ENCODE measurements at regions not wholly inside any gene's neighbourhood (a gene's known extent, or its start where the extent isn't known, plus 50 kb on each side); places are given as distances from the start of the nearest gene placed in this dataset.

- TF ChIP-seq REST (IDR thresholded peaks at IDR 0.05; ENCODE audit: insufficient read depth in 1 of 2, low read depth in 2 of 2, low read length in 2 of 2) (no peak), TAF1 (IDR thresholded peaks at IDR 0.05; ENCODE audit: borderline replicate concordance, insufficient read depth, low read length) (no peak), POLR2AphosphoS5 (IDR thresholded peaks at IDR 0.05; ENCODE audit: low read depth, low read length) (no peak), FOXP2 (optimal IDR thresholded peaks at IDR 0.05; ENCODE audit: borderline replicate concordance, extremely low read depth, extremely low read length, insufficient read depth) (no peak), SIN3A (IDR thresholded peaks at IDR 0.05; ENCODE audit: borderline replicate concordance, insufficient read depth, low read length) (no peak)
These were observed 107.4 kb upstream of the FOXN3 start for GRCh38 chr14:89524412-89524811.

GRCh38 chr14:89521988-89522387, 105.0 kb upstream of the FOXN3 start:
- no peak for TF ChIP-seq TAF1 (IDR thresholded peaks at IDR 0.05; ENCODE audit: borderline replicate concordance, insufficient read depth, low read length)
- no peak for TF ChIP-seq POLR2AphosphoS5 (IDR thresholded peaks at IDR 0.05; ENCODE audit: low read depth, low read length)
- TF ChIP-seq REST (IDR thresholded peaks at IDR 0.05; ENCODE audit: insufficient read depth in 1 of 2, low read depth in 2 of 2, low read length in 2 of 2), result no peak
- TF ChIP-seq SIN3A (IDR thresholded peaks at IDR 0.05; ENCODE audit: borderline replicate concordance, insufficient read depth, low read length), result no peak
- TF ChIP-seq FOXP2 (optimal IDR thresholded peaks at IDR 0.05; ENCODE audit: borderline replicate concordance, extremely low read depth, extremely low read length, insufficient read depth), result no peak

GRCh38 chr14:89519040-89519439, 102.0 kb upstream of the FOXN3 start:
- TF ChIP-seq FOXP2 (optimal IDR thresholded peaks at IDR 0.05; ENCODE audit: borderline replicate concordance, extremely low read depth, extremely low read length, insufficient read depth) (no peak), POLR2AphosphoS5 (IDR thresholded peaks at IDR 0.05; ENCODE audit: low read depth, low read length) (no peak)

- no peak for TF ChIP-seq TAF1 (IDR thresholded peaks at IDR 0.05; ENCODE audit: borderline replicate concordance, insufficient read depth, low read length)
- no peak for TF ChIP-seq SIN3A (IDR thresholded peaks at IDR 0.05; ENCODE audit: borderline replicate concordance, insufficient read depth, low read length)
- no peak for TF ChIP-seq FOXP2 (optimal IDR thresholded peaks at IDR 0.05; ENCODE audit: borderline replicate concordance, extremely low read depth, extremely low read length, insufficient read depth)
- no peak for TF ChIP-seq POLR2AphosphoS5 (IDR thresholded peaks at IDR 0.05; ENCODE audit: low read depth, low read length)
These were observed 99.1 kb upstream of the FOXN3 start for GRCh38 chr14:89516173-89516572.

- TF ChIP-seq SIN3A (IDR thresholded peaks at IDR 0.05; ENCODE audit: borderline replicate concordance, insufficient read depth, low read length) (no peak), REST (IDR thresholded peaks at IDR 0.05; ENCODE audit: insufficient read depth in 1 of 2, low read depth in 2 of 2, low read length in 2 of 2) (no peak), FOXP2 (optimal IDR thresholded peaks at IDR 0.05; ENCODE audit: borderline replicate concordance, extremely low read depth, extremely low read length, insufficient read depth) (no peak), TAF1 (IDR thresholded peaks at IDR 0.05; ENCODE audit: borderline replicate concordance, insufficient read depth, low read length) (no peak), POLR2AphosphoS5 (IDR thresholded peaks at IDR 0.05; ENCODE audit: low read depth, low read length) (no peak)
These were observed 97.6 kb upstream of the FOXN3 start for GRCh38 chr14:89514601-89515000.

- no peak for TF ChIP-seq POLR2AphosphoS5 (IDR thresholded peaks at IDR 0.05; ENCODE audit: low read depth, low read length)
- no peak for TF ChIP-seq TAF1 (IDR thresholded peaks at IDR 0.05; ENCODE audit: borderline replicate concordance, insufficient read depth, low read length)
These were observed 92.9 kb upstream of the FOXN3 start for GRCh38 chr14:89509891-89510290.

GRCh38 chr14:89508863-89509262, 91.8 kb upstream of the FOXN3 start:
- TF ChIP-seq TAF1 (IDR thresholded peaks at IDR 0.05; ENCODE audit: borderline replicate concordance, insufficient read depth, low read length), result no peak
